Breast epithelium (tissue), 4 donors: ENCODE measurements at regions not wholly inside any gene's neighbourhood (a gene's known extent, or its start where the extent isn't known, plus 50 kb on each side); places are given as distances from the start of the nearest gene placed in this dataset.
"Not testable (repeated sequence)": the region's sequence is repeated elsewhere in the genome, so short reads cannot be mapped to it uniquely, and the experiment has no call there.

Experiments used
- DNase-seq, 2 donors: peaks; one replicate each; pipeline ENCODE4 v3.0.0-alpha.2; 2019; ENCODE audit warnings: low spot score in 2 of 2
- H3K27ac ChIP-seq, 2 donors: fragments of 200-600 bp; sonication (generic) in 1 of 2; one replicate each; pipeline ENCODE4 v1.5.1; 2016 to 2019; ENCODE audit warnings: mild to moderate bottlenecking in 1 of 2
- H3K27me3 ChIP-seq, 2 donors: fragments of 200-600 bp; sonication (generic) in 1 of 2; one replicate each; pipeline versions ENCODE4 v1.5.1 to v1.6.0; 2017 to 2019; ENCODE audit warnings: control low read depth in 1 of 2, mild to moderate bottlenecking in 1 of 2
- H3K36me3 ChIP-seq: fragments of 200-600 bp; one replicate; pipeline ENCODE4 v1.5.1; 2019
- H3K4me1 ChIP-seq, 2 donors: fragments of 200-600 bp; sonication (generic); one replicate each; pipeline ENCODE4 v1.5.1; 2016 to 2019; ENCODE audit warnings: control low read depth in 1 of 2
- H3K4me3 ChIP-seq, 3 donors: fragments of 200-600 bp; sonication (generic); 1 replicate in 2 of 3; 2 replicates in 1 of 3; pipeline ENCODE4 v1.5.1; 2016 to 2019; ENCODE audit warnings: mild to moderate bottlenecking in 3 of 3, moderate library complexity in 2 of 3
- H3K9me3 ChIP-seq, 2 donors: fragments of 200-600 bp; sonication (generic) in 1 of 2; one replicate each; pipeline ENCODE4 v1.5.1; 2016 to 2019; ENCODE audit warnings: control low read depth in 1 of 2
- intact Hi-C: fragments of 100-400 bp; cut with DNase I; formaldehyde crosslinking; loops from one replicate; pipeline ENCODE4 v1.15.1; 2023; ENCODE audit warnings: low total_unique reads

DNA sequence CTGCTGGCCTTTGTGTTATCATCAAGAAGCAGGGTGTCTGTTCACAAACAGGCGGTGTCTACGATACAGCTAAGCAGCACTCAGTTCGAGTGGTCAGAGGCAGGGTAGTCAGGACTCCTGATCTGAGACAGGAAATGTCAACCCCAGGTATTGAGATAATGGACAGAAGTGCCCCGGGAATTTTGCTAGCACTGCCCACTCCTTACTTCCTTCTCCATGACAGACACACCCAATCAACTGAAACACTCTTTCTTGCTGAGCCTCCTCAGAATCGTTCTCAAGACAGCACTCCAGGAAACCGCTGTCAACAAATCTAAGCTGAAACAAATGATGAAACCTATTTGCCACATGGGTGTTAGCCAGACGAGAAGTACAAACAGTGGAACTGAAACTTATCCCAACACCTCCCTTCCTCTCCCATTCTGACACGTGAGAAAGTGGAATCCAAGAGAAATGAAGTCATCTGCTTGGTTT is 109.3 kb downstream of the GTF2IRD2B start:
- DNase-seq, H3K4me3 ChIP-seq, H3K27me3 ChIP-seq, H3K36me3 ChIP-seq, H3K27ac ChIP-seq, intact Hi-C loops, H3K4me1 ChIP-seq, H3K9me3 ChIP-seq: not testable (repeated sequence)

DNA sequence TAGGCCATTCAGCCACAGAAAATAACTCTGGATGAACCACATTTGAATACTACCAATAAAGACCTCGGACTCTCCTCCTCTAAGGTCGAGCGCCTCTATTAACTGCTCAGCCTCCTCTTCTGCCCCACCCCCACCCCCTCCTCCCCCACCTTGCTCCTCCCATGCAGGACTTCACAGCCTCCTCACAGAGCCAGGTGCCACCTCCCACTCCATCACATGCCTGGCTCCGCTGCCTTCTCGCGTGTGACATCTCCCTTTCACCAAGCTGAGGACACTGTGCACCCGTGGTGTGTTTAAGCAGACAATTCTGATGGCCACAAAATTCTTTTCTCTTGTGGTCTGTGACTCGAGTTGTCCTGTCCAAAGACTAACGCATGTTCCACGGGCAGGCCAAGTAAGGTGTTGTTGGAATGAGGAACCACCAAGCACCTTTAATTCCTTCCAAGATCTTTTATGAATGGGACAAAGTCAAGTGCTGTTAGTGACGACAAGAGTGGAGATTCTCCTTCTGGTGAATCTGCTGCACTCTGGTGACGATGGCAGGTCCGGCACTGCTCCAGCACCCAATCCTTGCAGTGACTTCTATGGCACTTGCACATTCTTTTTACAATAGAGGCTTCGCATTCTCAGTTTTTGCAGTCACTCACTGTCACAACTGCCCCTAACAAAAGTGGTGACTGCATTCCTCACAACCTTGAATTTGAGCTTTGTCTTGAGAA is 113.1 kb downstream of the GTF2IRD2B start:
- H3K4me3 ChIP-seq, intact Hi-C loops, H3K9me3 ChIP-seq: not testable (repeated sequence)

DNA sequence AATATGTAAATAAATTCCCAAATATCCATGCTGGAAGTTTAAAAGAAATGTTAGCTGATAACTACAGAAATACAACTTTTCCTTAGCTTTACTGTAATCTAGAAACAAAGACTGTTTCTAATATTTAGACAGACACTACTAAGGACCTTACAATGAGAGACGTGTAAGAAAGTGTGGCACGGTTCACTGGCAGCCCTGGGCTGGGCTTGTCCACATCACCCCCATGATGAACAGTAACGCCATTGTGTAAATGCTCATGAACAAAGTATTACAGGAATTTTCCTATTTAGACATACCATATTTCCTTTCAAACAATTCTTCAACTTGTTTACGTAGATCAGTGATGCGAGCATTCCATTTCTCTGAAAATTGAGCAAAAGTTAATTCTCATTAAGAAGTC is 123.1 kb downstream of the GTF2IRD2B start:
- DNase-seq, H3K36me3 ChIP-seq, H3K27ac ChIP-seq, H3K9me3 ChIP-seq, H3K27me3 ChIP-seq, intact Hi-C loops, H3K4me1 ChIP-seq, H3K4me3 ChIP-seq: not testable (repeated sequence)

More for the DNA sequence above, 113.1 kb downstream of the GTF2IRD2B start:
- H3K4me1 ChIP-seq, H3K27me3 ChIP-seq, H3K36me3 ChIP-seq, DNase-seq, H3K27ac ChIP-seq: not testable (repeated sequence)

DNA sequence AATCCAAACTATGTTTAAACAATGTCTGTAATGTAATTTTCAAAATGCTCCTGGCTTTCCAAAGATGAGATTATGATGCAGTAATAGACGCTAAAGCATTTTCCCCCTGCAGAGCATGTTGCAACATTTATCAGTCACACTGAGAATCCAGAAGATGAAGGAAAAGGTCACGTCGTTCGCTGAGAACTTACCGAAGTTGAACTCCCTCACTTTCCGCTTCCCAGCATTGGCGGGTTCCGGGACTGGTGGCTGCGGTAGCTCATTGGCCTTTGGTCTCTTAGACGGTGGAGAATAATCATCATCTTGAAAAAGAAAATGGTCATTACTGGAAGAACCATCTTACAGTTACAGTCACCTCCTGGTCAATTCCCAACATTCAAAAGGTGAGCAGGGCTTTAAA is 124.6 kb downstream of the GTF2IRD2B start:
- intact Hi-C loops, H3K4me3 ChIP-seq, H3K27ac ChIP-seq, H3K27me3 ChIP-seq, DNase-seq, H3K36me3 ChIP-seq, H3K4me1 ChIP-seq, H3K9me3 ChIP-seq: not testable (repeated sequence)

DNA sequence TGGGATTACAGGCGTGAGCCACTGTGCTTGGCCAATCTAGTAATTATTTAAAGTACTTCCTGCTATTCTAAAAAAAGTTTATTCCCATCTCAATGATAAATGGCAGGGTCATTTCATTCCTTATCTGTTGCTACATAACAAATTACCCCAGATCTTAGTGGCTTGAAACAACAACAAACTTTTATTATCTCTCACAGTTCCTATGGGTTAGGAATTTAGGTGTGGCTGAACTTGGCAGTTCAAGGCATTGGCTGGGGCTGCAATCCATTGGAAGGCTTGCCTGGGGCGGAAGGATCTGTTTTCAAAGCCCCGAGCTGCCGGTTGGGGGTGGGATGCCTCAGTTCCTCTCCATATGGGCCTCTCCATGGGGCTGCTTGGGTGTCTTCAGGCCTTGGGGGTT is 133.7 kb downstream of the GTF2IRD2B start:
- H3K36me3 ChIP-seq, H3K4me3 ChIP-seq, H3K27me3 ChIP-seq, H3K27ac ChIP-seq, H3K9me3 ChIP-seq, intact Hi-C loops, DNase-seq, H3K4me1 ChIP-seq: not testable (repeated sequence)

DNA sequence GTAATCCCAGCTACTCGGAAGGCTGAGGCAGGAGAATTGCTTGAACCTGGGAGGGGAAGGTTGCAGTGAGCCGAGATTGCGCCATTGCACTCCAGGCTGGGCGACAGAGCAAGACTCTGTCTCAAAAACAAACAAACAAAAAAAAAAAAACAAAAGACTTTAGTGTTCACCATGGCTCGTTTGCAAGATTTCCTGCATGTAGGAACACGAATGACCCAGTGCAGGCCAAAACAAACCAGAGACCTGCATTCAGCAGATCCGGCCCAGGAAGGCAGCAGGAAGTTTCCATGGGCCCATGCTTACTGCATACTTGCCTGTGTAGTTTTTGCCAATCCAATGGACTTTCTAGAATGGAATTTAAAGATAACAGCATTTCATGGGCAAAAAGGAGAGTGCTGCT is 137.2 kb downstream of the GTF2IRD2B start:
- H3K27ac ChIP-seq, H3K4me3 ChIP-seq, H3K9me3 ChIP-seq, H3K4me1 ChIP-seq, H3K36me3 ChIP-seq, intact Hi-C loops, DNase-seq, H3K27me3 ChIP-seq: not testable (repeated sequence)

DNA sequence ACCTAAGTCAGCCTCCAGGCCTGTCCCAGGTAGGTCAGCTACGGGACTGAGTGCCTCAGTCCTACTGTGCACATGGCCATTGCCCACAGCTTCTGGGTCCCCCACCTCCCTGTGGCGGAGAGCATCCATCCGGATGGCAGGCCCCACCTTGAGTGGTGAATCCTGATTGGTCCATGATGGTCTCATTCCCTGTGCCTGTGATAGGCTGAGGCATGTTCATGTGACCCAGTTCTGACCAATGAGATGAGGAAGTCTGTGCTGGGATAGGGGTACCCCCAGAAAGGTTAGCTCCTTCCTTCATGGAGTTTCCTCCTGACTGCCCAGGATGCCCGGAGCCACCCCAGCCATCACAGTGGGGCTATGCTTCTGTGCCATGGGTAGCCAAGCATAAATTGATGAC is 138.2 kb downstream of the GTF2IRD2B start:
- H3K27me3 ChIP-seq, intact Hi-C loops, H3K36me3 ChIP-seq, H3K4me1 ChIP-seq, H3K9me3 ChIP-seq, DNase-seq, H3K4me3 ChIP-seq, H3K27ac ChIP-seq: not testable (repeated sequence)

DNA sequence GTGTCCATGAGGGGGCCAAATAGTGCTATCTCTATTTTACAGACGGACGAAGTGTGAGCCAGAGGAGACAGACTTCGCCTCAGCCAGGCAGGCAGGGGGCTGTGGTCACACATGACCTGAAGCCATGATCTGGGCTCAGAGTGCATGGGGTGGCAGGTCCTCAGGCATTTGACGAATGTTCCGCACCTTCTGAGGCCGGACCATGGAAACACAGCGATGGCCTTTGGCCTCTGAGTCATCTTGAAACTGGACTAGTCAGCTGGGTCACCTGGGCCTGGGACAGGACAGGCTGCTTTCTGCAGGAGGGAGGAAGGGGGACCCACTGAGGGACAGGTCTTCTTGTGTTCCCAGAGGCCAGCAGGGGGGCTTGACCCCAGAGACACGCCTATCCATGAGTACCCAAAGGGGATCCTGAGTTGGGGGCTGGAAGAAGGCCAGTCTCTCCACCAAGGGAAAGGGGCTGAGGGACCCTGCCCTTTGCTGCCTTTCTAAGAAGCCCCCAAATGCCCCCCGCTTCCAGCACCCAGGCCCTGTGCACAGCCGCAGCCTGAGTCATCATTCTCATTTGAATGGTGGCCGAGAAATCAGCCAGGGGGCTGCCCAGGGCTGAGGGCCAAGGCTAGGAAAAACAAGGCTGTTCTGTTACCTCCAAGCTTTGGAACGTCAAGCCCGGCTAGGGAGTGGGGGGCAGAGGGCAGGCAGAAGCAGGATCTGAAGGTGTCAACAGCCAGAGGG is 142.9 kb downstream of the GTF2IRD2B start:
- H3K4me1 ChIP-seq, H3K36me3 ChIP-seq, H3K27me3 ChIP-seq, H3K27ac ChIP-seq, intact Hi-C loops, DNase-seq, H3K9me3 ChIP-seq, H3K4me3 ChIP-seq: not testable (repeated sequence)

DNA sequence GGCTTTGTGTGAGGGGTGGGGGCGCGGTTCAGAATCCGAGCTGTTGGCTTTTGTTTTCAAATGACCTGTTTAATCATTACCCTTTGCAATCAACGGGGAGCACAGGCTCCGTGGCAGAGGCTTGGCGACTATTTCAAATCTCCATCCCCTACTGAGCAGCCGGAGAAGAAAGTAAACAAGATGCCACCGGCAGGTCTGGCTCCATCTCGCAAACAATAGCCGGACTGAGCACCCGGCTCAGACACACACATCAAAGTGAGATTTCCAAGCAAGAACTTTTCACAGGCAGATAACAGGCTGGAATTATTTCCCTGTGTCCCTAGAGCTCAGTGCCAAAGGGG is 143.4 kb downstream of the GTF2IRD2B start:
- H3K27ac ChIP-seq, H3K4me3 ChIP-seq, H3K4me1 ChIP-seq, DNase-seq, H3K36me3 ChIP-seq, intact Hi-C loops, H3K27me3 ChIP-seq, H3K9me3 ChIP-seq: not testable (repeated sequence)

DNA sequence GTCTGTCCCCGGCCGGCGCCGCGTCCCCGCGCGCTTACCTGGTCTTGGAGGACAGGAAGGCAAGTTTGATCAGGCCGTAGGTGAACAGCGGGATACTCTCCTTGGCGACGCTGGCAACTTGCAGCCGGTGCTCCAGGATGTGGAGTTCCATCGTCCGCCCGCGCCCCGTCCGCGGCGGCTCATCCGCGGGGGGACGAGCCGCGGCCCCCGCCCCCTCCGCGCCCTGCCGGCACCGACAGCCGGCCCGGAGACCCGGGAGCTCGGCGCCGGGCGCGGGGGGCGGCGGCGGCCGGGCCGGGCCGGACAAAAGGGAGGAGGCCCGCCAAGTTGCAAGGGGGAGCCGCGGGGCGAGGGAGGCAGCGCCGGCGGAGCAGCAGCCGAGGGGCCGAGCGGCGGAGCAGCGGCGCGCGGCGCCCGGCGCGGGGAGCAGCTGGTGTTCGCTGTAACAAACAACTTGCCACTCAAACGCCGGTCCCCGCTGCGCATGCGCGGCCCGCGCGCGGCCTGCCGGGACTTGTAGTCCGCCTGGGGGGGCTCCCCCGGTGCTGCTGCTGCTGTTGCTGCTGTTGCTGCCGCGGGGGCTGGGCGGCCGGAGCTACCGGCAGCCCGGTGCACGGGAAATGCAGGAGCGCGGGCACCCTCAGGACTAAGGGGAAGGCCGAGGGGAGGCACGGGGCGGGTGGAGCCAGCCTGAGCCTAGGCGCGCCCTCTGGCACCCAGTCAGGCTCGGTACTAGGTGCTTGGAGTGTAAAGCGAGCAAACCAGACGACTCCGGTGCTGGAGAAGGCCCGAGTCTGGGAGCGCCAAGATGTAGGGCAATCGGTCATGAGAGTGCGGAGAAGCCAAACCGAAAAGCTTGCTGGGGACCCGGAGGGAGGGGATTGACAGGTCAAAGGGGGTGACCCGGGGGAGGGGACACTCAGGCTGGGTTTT is 145.1 kb downstream of the GTF2IRD2B start:
- H3K36me3 ChIP-seq, intact Hi-C loops, H3K9me3 ChIP-seq, H3K27ac ChIP-seq, H3K4me1 ChIP-seq, H3K27me3 ChIP-seq: not testable (repeated sequence)
- DNase-seq: peak in 1 of 2 donors; percentile 26
- peak overlapping the region in 1 of 3 donors; percentile 29 for H3K4me3 ChIP-seq

DNA sequence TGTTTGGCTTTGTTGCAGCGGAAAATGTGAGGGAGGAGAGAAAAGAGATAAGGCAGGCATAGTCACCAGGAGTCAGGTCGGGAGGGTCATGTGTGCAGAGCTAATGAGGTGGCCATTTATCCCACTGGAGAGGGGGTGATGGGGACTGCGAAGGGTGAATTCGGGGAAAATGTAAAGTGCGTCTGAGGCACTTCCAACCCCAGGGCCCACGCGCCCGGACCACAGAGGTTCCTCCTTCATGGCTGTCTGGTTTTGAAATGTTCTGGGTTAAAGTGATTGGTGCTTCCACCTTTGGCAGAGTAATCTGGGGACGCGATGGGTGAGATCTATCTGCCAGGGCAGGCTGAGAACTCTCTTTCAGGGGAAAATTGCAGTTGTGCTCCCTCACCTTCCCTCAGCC is 145.9 kb downstream of the GTF2IRD2B start:
- H3K27ac ChIP-seq, H3K4me1 ChIP-seq, H3K9me3 ChIP-seq, H3K27me3 ChIP-seq, H3K36me3 ChIP-seq, DNase-seq, H3K4me3 ChIP-seq, intact Hi-C loops: not testable (repeated sequence)

DNA sequence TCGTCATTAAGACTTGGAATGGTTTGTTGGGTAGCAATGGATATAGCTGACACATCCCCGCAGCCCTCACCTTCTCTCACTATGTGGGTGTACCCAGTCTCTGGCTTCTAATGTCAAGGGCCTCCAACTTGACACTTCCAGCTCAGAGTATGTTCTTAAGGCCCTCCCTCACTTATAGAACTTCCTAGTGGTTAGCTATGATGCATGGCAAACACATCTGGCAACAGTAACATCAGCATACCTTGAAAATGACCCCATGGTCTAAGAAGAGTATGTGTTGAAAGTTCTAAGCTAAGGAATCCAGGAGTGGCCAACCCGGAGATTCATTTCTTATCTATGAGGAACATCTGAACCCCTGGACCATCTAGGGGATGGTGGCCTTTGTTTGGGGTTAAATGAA is 151.2 kb downstream of the GTF2IRD2B start:
- H3K27ac ChIP-seq, H3K27me3 ChIP-seq, intact Hi-C loops, H3K4me1 ChIP-seq, DNase-seq, H3K9me3 ChIP-seq, H3K36me3 ChIP-seq, H3K4me3 ChIP-seq: not testable (repeated sequence)

DNA sequence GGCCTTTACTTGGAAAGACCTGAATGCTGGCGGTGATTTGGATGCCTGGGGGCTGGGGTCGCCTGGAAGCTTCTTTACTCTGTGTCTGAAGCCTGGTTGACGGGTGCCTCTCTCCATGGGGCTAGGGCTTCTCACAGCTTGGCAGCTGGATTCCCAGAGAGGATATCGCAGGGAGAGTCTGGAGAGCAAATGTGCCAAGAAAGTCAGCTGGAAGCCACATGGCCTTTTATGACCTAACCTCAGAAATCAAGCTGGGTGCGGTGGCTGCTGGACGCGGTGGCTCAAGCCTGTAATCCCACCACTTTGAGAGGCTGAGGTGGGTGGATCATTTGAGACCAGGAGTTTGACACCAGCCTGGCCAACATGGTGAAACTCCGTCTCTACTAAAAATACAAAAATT is 147.2 kb upstream of the TRIM73 start:
- DNase-seq, intact Hi-C loops, H3K27me3 ChIP-seq, H3K27ac ChIP-seq, H3K4me1 ChIP-seq, H3K36me3 ChIP-seq, H3K9me3 ChIP-seq, H3K4me3 ChIP-seq: not testable (repeated sequence)
